Kidney capillary endothelial cell (primary cell): ENCODE measurements at regions not wholly inside any gene's neighbourhood (a gene's known extent, or its start where the extent isn't known, plus 50 kb on each side); places are given as distances from the start of the nearest gene placed in this dataset.

ENCODE experiments used
- DNase-seq: peaks from one replicate; pipeline ENCODE4 v3.0.0-alpha.2; 2018; ENCODE audit warnings: low spot score

DNA sequence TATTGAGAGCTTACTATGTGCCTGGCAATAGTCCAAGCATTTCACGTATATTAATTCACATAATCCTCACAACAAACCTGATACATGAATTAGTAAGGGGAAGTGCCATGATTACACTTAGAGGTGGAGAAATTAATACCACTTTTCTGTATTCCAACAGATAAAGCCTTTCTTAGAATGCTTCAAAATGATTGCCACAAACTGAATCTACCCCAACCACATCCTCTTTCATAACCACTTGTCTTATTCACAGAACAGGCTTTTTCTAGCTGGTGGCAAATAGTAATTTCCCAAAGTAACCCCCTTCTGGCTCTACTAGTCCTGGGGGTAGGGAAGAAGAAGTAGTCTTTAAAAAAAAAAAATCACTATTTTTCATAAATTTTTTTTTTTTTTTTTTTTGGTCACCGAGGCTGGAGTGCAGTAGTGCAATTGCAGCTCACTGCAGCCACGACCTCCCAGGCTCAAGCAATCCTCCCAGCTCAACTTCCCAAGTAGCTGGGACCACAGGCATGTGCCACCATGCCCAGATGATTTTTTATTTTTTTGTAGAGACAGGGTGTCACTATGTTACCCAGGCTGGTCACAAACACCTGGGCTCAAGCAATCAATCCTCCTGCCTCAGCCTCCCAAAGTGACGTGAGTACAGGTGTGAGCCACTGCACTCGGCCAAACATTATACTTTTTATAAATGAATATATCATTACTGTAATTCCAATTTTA, 59.0 kb upstream of the ARID2 start:
- DNase-seq = no peak

GRCh38 chr12:45671254-45671653, 58.3 kb upstream of the ARID2 start:
- no peak for DNase-seq

DNA sequence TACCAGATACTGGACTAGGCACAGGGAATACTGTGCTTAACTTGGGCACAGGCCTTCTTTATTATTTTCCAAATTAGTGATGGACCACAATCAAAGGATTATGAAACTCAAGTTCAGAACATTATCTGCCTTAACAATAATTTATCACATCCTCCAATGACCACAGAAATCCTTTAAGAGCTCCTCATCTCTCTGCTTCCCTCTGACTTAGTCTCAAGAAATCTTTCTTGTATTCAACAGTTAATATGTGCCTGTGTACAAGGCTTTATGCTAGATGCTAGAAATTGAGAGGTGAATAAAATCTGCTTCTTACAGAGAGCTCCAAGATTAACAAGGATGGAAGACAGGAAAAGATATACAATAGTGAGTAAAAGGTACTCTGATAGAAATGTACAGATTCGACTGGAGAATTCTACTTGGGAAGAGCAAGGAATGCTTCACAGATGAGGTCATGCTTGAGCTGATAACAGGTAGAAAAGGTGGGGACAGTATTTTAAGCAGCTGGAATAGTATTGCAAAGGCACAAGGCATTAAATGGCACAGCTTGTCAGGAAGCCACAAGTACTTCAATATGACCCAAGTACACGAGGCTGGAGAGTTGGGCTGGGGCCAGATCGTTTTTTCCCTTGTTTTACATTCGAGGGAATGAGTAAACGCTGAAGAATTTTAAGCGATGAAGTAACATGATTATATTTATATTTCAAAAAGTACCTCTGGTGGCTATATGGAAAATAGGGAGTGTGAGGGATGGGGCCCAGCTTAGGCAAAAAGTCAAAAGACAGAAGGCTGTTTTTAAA, 55.1 kb upstream of the ARID2 start:
- DNase-seq = no peak

DNA sequence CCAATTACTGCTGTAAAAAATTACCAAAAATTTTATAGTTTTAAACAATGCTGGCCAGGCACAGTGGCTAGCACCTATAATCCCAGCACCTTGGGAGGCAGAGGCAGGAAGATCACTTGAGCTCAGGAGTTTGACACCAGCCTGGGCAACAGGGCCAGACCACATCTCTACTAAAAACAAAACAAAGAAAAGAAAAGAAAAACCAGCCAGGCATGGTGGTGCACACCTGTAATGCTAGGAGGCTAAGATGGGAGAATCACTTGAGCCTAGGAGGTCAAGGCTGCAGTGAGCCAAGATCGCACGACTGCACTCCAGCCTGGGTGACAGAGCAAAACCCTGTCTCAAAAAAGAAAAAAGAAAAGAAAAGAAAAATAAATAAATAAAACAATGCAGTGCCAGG, 54.0 kb upstream of the ARID2 start:
- DNase-seq = no peak
